Cardiac fibroblast (primary cell): ENCODE measurements at regions not wholly inside any gene's neighbourhood (a gene's known extent, or its start where the extent isn't known, plus 50 kb on each side); places are given as distances from the start of the nearest gene placed in this dataset.

Source experiments
- DNase-seq, 2 donors: peaks; one replicate each; pipeline versions ENCODE4 v3.0.0 to v3.0.0-alpha.2; 2010; ENCODE audit warnings: low read depth in 2 of 2
- H3K4me3 ChIP-seq, 2 donors: replicated peaks in 1 of 2; 1 replicate in 1 of 2; 2 replicates in 1 of 2; pipeline ENCODE4 v1.5.1; 2011; ENCODE audit warnings: low read depth in 2 of 2, low read length in 2 of 2, mild to moderate bottlenecking in 2 of 2, moderate library complexity in 1 of 2
- CTCF ChIP-seq: IDR thresholded peaks from one replicate; pipeline ENCODE4 v1.5.1; 2011; ENCODE audit warnings: low read depth, mild to moderate bottlenecking, low read length, inconsistent platforms

GRCh38 chr22:48323746-48324145, 1503.9 kb downstream of the BRD1 start:
- no peak for TF ChIP-seq CTCF
- H3K4me3 ChIP-seq: no peak overlapping the region
- DNase-seq: no peak

GRCh38 chr22:48322907-48323306, 1504.8 kb downstream of the BRD1 start:
- no peak for DNase-seq
- no peak overlapping the region for H3K4me3 ChIP-seq

GRCh38 chr22:48321986-48322545, 1505.6 kb downstream of the BRD1 start:
- H3K4me3 ChIP-seq: no peak overlapping the region
- no peak for TF ChIP-seq CTCF
- DNase-seq: no peak

More at GRCh38 chr22:48322907-48323306, 1504.8 kb downstream of the BRD1 start:
- no peak for TF ChIP-seq CTCF

GRCh38 chr22:48320683-48321451, 1506.8 kb downstream of the BRD1 start:
- no peak for DNase-seq
- no peak for TF ChIP-seq CTCF
- H3K4me3 ChIP-seq: no peak overlapping the region

GRCh38 chr22:48320048-48320682, 1507.5 kb downstream of the BRD1 start:
- no peak overlapping the region for H3K4me3 ChIP-seq
- no peak for DNase-seq
- TF ChIP-seq CTCF: no peak

GRCh38 chr22:48319321-48320047, 1508.2 kb downstream of the BRD1 start:
- no peak for DNase-seq

More at GRCh38 chr22:48319321-48320047, 1508.2 kb downstream of the BRD1 start:
- no peak overlapping the region for H3K4me3 ChIP-seq
- TF ChIP-seq CTCF: no peak
